ENCODE measurements at regions not wholly inside any gene's neighbourhood (a gene's known extent, or its start where the extent isn't known, plus 50 kb on each side); places are given as distances from the start of the nearest gene placed in this dataset.
"Not testable (repeated sequence)": the region's sequence is repeated elsewhere in the genome, so short reads cannot be mapped to it uniquely, and the experiment has no call there.

- no peak for DNase-seq (ENCODE audit: low spot score)
- no peaks in the 10 kb centered on the region for H3K9me3 ChIP-seq
These were observed 115.2 kb upstream of the IGLL5 start for GRCh38 chr22:22772396-22772795.

DNA sequence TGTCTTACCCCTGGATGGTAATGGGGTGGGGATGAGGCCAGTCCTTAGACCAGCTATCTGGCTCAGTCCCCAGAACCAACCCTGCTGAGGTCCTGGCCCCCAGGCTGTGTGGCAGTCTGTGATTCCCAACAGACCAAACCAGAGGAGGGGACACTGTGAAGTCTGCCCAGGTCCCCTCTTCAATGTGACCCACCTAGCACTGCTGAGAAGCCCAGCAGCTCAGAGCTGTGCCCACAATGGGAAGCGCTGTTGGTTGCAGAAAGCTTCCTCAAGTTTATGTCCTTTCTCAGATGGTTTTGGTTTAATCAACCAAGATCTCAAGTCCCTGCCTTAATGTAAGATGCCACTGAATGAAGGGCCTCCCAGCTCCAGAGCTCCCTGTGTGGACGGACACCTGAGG lies 114.7 kb upstream of the IGLL5 start:
- H3K4me1 ChIP-seq (ENCODE audit: control insufficient read depth in 1 of 2, low read depth in 2 of 2) = no peaks in the 10 kb centered on the region
- no peak for DNase-seq (ENCODE audit: low spot score)
- no peaks in the 10 kb centered on the region for H3K27me3 ChIP-seq (replicated peaks; ENCODE audit: insufficient read depth)
- H3K36me3 ChIP-seq = no peaks in the 10 kb centered on the region
- no peak overlapping the region for H3K27ac ChIP-seq
- TF ChIP-seq, protein P1, sequence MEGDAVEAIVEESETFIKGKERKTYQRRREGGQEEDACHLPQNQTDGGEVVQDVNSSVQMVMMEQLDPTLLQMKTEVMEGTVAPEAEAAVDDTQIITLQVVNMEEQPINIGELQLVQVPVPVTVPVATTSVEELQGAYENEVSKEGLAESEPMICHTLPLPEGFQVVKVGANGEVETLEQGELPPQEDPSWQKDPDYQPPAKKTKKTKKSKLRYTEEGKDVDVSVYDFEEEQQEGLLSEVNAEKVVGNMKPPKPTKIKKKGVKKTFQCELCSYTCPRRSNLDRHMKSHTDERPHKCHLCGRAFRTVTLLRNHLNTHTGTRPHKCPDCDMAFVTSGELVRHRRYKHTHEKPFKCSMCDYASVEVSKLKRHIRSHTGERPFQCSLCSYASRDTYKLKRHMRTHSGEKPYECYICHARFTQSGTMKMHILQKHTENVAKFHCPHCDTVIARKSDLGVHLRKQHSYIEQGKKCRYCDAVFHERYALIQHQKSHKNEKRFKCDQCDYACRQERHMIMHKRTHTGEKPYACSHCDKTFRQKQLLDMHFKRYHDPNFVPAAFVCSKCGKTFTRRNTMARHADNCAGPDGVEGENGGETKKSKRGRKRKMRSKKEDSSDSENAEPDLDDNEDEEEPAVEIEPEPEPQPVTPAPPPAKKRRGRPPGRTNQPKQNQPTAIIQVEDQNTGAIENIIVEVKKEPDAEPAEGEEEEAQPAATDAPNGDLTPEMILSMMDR (IDR thresholded peaks at IDR 0.05) = no peak
- ATAC-seq (ENCODE audit: insufficient number of reproducible peaks, low FRiP score, low read depth) = no peak
- no peak overlapping the region for H3K4me3 ChIP-seq
- H3K9me3 ChIP-seq = no peaks in the 10 kb centered on the region

More at GRCh38 chr22:22772396-22772795, 115.2 kb upstream of the IGLL5 start:
- TF ChIP-seq, protein P1 (IDR thresholded peaks at IDR 0.05) = no peak
- no peak overlapping the region for H3K4me3 ChIP-seq
- ATAC-seq (ENCODE audit: insufficient number of reproducible peaks, low FRiP score, low read depth) = no peak
- H3K27me3 ChIP-seq (replicated peaks; ENCODE audit: insufficient read depth) = no peaks in the 10 kb centered on the region
- no peaks in the 10 kb centered on the region for H3K36me3 ChIP-seq
- H3K27ac ChIP-seq = no peak overlapping the region
- no peaks in the 10 kb centered on the region for H3K4me1 ChIP-seq (ENCODE audit: control insufficient read depth in 1 of 2, low read depth in 2 of 2)

DNA sequence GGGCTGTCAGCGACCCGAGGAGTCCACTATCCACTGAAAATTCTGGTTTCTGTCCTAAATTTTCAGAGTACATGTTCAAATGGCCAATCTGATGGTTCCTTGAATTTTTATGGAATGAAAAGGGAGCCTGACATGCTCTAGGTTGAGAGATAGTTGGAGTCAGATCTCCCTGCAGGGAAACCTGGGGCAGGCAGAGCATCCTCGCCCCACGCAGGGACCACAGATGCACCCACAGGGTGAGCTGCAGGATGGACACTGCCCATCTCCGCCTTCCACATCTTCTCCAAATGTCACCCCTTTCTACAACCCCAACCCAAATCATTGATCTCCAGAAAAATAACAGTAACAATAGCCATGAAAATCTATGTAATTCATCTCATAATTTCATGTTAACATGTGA lies 114.2 kb upstream of the IGLL5 start:
- no peaks in the 10 kb centered on the region for H3K9me3 ChIP-seq
- no peaks in the 10 kb centered on the region for H3K27me3 ChIP-seq (replicated peaks; ENCODE audit: insufficient read depth)
- TF ChIP-seq, protein P1 (IDR thresholded peaks at IDR 0.05) = no peak
- no peak overlapping the region for H3K4me3 ChIP-seq
- no peak for ATAC-seq (ENCODE audit: insufficient number of reproducible peaks, low FRiP score, low read depth)
- no peaks in the 10 kb centered on the region for H3K4me1 ChIP-seq (ENCODE audit: control insufficient read depth in 1 of 2, low read depth in 2 of 2)
- no peak overlapping the region for H3K27ac ChIP-seq
- DNase-seq (ENCODE audit: low spot score) = no peak
- no peaks in the 10 kb centered on the region for H3K36me3 ChIP-seq

DNA sequence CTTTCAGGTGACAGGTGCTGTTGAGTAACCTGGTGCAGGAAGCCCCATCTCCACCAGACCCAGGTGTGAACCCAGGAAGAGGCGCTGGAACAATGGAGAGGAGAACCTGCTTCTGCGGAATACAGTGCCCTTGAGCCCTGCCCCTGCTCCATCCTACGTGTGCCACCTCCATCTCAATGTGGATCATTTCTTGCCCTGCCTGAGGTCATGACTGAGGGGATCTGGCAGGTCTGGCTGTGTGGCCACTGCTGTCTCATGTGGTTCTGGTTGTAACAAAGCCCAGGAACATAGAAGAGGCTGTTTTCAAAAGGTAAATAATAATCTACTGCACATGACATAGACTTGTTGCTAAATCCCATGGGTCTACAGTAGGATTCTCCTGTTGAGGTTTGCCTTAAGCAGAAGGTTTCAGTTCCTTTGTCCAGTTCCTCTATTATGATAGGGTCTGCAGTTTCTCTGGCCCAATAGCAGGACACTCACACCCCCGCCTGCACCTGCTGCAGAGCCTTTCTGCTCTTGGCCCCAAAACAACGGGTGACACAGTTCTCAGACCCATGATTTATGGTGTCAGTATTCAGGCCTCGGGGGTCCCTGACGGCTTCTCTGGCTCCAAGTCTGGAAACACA lies 113.5 kb upstream of the IGLL5 start:
- Histone ChIP-seq H3K27me3 (replicated peaks; ENCODE audit: insufficient read depth) (no peaks in the 10 kb centered on the region), H3K4me3 (no peak overlapping the region), H3K9me3 (no peaks in the 10 kb centered on the region), H3K27ac (no peak overlapping the region), H3K36me3 (no peaks in the 10 kb centered on the region), H3K4me1 (ENCODE audit: control insufficient read depth in 1 of 2, low read depth in 2 of 2) (no peaks in the 10 kb centered on the region)
- DNase-seq (ENCODE audit: low spot score) = no peak
- TF ChIP-seq, protein P1 (IDR thresholded peaks at IDR 0.05) = no peak
- no peak for ATAC-seq (ENCODE audit: insufficient number of reproducible peaks, low FRiP score, low read depth)

- not testable (repeated sequence) for H3K36me3 ChIP-seq; H3K4me1 ChIP-seq (ENCODE audit: control insufficient read depth in 1 of 2, low read depth in 2 of 2); H3K27ac ChIP-seq; ATAC-seq (ENCODE audit: insufficient number of reproducible peaks, low FRiP score, low read depth); H3K4me3 ChIP-seq; H3K9me3 ChIP-seq; H3K27me3 ChIP-seq (replicated peaks; ENCODE audit: insufficient read depth); DNase-seq (ENCODE audit: low spot score)
These were observed 112.9 kb upstream of the IGLL5 start for GRCh38 chr22:22774762-22775161.

GRCh38 chr22:22776121-22776520 lies 111.5 kb upstream of the IGLL5 start:
- TF ChIP-seq, protein P1 (IDR thresholded peaks at IDR 0.05) = no peak
- H3K4me1 ChIP-seq (ENCODE audit: control insufficient read depth in 1 of 2, low read depth in 2 of 2) = no peaks in the 10 kb centered on the region
- H3K27me3 ChIP-seq (replicated peaks; ENCODE audit: insufficient read depth) = peaks cover 2% of the 10 kb centered on the region

More at GRCh38 chr22:22776121-22776520, 111.5 kb upstream of the IGLL5 start:
- Histone ChIP-seq H3K4me3 (no peak overlapping the region), H3K27ac (no peak overlapping the region), H3K36me3 (no peaks in the 10 kb centered on the region), H3K9me3 (no peaks in the 10 kb centered on the region)
- no peak for ATAC-seq (ENCODE audit: insufficient number of reproducible peaks, low FRiP score, low read depth)
- DNase-seq (ENCODE audit: low spot score) = no peak

Measured in thoracic aorta (tissue), 2 donors.